Ovary (tissue), 3 donors: ENCODE measurements at regions not wholly inside any gene's neighbourhood (a gene's known extent, or its start where the extent isn't known, plus 50 kb on each side); places are given as distances from the start of the nearest gene placed in this dataset.

Experiments
- CTCF ChIP-seq, 3 donors: fragments of 450-650 bp in 2 of 3; fragments of 200-600 bp in 1 of 3; IDR thresholded peaks; one replicate each; pipeline versions ENCODE4 v1.5.1 to v1.8.0; 2016 to 2022; ENCODE audit warnings: antibody characterized with exemption in 3 of 3, mild to moderate bottlenecking in 1 of 3
- EP300 ChIP-seq: sonication (generic); formaldehyde crosslinking; IDR thresholded peaks from one replicate; pipeline ENCODE4 v1.6.1; 2017; ENCODE audit warnings: antibody characterized with exemption
- POLR2A ChIP-seq: fragments of 450-650 bp; IDR thresholded peaks from one replicate; pipeline ENCODE4 v1.6.1; 2017; ENCODE audit warnings: antibody characterized with exemption, mild to moderate bottlenecking, moderate library complexity
- donor health status: DM: no; HTN: no; CAD: no.

GRCh38 chr9:100686420-100686819 lies 108.5 kb downstream of the CAVIN4 start:
- TF ChIP-seq CTCF (IDR thresholded peaks at IDR 0.05): no peak
- no peak for TF ChIP-seq POLR2A
- no peak for TF ChIP-seq EP300
